ENCODE measurements at regions not wholly inside any gene's neighbourhood (a gene's known extent, or its start where the extent isn't known, plus 50 kb on each side); places are given as distances from the start of the nearest gene placed in this dataset.

DNA sequence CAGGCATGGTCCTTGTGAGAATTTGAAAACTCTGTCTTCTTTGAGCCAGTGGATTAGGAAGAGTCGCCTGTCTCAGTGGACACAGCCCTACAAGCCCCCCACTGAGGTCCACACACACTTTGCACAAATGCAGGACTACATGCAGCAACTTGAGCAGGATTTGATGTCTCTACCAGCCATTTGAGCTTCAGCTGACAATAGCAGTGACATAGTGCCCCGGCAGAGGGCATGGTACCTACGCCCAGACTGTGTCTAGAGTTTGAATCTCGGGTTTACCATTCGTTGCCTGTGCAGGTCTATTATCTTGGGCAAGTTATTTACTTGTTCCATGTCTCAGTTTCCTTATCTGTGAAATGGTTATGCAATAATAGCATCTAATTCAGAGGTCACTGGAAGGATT, 580.1 kb downstream of the TFAP2B start:
- Mint-ChIP-seq H3K27ac (no peak overlapping the region), H3K27me3 (no peaks in the 10 kb centered on the region), H3K9me3 (peaks cover 0 to 12% (median under 1%) of the 10 kb centered on the region in 11 donors), H3K36me3 (no peaks in the 10 kb centered on the region), H3K4me1 (no peaks in the 10 kb centered on the region), H3K4me3 (no peak overlapping the region)
- H3K36me3 ChIP-seq (ENCODE audit: control insufficient read depth in 2 of 3, insufficient read depth in 3 of 3, low read length in 3 of 3), result no peaks in the 10 kb centered on the region
- no peaks in the 10 kb centered on the region for H3K4me1 ChIP-seq (ENCODE audit: control insufficient read depth in 2 of 2, insufficient read depth in 2 of 2, low read length in 2 of 2)
- CTCF ChIA-PET, result no interaction called here
- no peak for ATAC-seq
- no peak overlapping the region for H3K4me3 ChIP-seq (ENCODE audit: low read length)
- DNase-seq, result no peak
- H3K27ac ChIP-seq (ENCODE audit: low read depth, low read length), result no peak overlapping the region
- intact Hi-C loops (cut with micrococcal nuclease), result no loop called here
- POLR2A ChIA-PET, result no interaction called here
- no peaks in the 10 kb centered on the region for H3K9me3 ChIP-seq (ENCODE audit: control insufficient read depth in 2 of 3, low read length in 3 of 3)
- H3K27me3 ChIP-seq (ENCODE audit: control insufficient read depth in 2 of 2, insufficient read depth in 2 of 2, low read length in 2 of 2), result no peaks in the 10 kb centered on the region

DNA sequence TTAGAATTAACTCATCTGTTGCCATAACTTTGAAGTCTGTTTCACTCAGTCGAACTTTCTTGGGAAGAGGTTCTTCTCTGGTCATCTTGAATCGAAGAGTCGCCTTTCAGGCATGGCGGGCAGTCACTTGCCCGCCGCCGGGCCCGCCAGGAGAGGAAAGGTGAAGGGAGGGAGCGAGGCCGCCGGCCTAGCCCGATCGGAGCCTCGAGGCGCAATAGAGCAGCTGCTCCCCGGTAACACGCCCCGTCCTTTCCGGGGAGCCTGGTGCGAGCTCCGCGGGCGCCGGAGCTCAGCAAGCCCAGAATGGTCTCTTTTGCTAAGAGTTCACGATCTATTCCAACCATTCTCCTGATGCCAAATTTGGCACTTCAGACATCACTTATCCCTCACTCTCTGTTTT, 591.8 kb downstream of the TFAP2B start:
- H3K36me3 Mint-ChIP-seq, result no peaks in the 10 kb centered on the region
- Histone ChIP-seq H3K4me1 (ENCODE audit: control insufficient read depth in 2 of 2, insufficient read depth in 2 of 2, low read length in 2 of 2) (no peaks in the 10 kb centered on the region), H3K9me3 (ENCODE audit: control insufficient read depth in 2 of 3, low read length in 3 of 3) (no peaks in the 10 kb centered on the region), H3K36me3 (ENCODE audit: control insufficient read depth in 2 of 3, insufficient read depth in 3 of 3, low read length in 3 of 3) (no peaks in the 10 kb centered on the region), H3K27ac (ENCODE audit: low read depth, low read length) (no peak overlapping the region), H3K4me3 (ENCODE audit: low read length) (no peak overlapping the region), H3K27me3 (ENCODE audit: control insufficient read depth in 2 of 2, insufficient read depth in 2 of 2, low read length in 2 of 2) (no peaks in the 10 kb centered on the region)
- intact Hi-C loops (cut with micrococcal nuclease), result no loop called here
- H3K27ac Mint-ChIP-seq, result no peak overlapping the region
- no peak overlapping the region for H3K4me3 Mint-ChIP-seq
- no peak for ATAC-seq
- ChIA-PET POLR2A (no interaction called here), CTCF (no interaction called here)
- H3K27me3 Mint-ChIP-seq, result no peaks in the 10 kb centered on the region
- H3K9me3 Mint-ChIP-seq, result peaks cover 4 to 15% (median 8%) of the 10 kb centered on the region in 11 donors
- DNase-seq, result peak in 1 of 9 donors; percentile 3
- H3K4me1 Mint-ChIP-seq, result no peaks in the 10 kb centered on the region

DNA sequence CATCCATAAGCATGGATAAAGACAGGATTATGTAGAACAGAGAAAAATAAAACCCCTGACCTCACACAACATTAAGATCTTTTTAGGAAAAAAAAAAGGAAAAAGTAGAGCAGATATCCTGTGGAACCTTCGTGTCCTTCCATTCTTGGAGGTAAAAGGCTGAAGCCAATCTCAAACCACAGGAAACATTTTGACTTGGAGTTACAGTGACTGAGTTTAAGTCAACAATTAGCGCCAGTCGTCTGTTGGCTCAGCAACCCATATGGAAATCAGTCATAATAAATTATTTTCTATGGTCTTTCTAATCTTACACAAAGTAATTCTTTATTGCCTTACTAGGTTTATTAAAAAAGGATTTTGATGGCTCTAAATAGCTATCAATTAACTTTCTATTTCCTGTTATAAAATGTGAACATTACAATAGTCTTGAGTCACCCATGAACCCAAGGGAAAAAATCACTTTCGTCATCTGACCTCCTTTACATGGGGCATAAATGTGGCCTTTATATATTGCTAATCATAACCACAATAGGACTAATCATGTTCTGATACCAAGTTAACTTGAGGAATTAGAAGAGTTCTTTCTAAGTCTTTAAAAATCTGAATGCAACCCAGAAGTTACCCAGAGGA, 592.9 kb downstream of the TFAP2B start:
- ChIA-PET CTCF (no interaction called here), POLR2A (no interaction called here)
- no peak overlapping the region for H3K27ac Mint-ChIP-seq
- no peaks in the 10 kb centered on the region for H3K27me3 ChIP-seq (ENCODE audit: control insufficient read depth in 2 of 2, insufficient read depth in 2 of 2, low read length in 2 of 2)
- no peak overlapping the region for H3K27ac ChIP-seq (ENCODE audit: low read depth, low read length)
- no peak overlapping the region for H3K4me3 Mint-ChIP-seq
- no peaks in the 10 kb centered on the region for H3K36me3 ChIP-seq (ENCODE audit: control insufficient read depth in 2 of 3, insufficient read depth in 3 of 3, low read length in 3 of 3)
- DNase-seq, result no peak
- H3K27me3 Mint-ChIP-seq, result no peaks in the 10 kb centered on the region
- intact Hi-C loops (cut with micrococcal nuclease), result no loop called here
- no peaks in the 10 kb centered on the region for H3K36me3 Mint-ChIP-seq
- H3K9me3 Mint-ChIP-seq, result peaks cover 3 to 13% (median 6%) of the 10 kb centered on the region in 11 donors
- no peaks in the 10 kb centered on the region for H3K9me3 ChIP-seq (ENCODE audit: control insufficient read depth in 2 of 3, low read length in 3 of 3)
- no peaks in the 10 kb centered on the region for H3K4me1 Mint-ChIP-seq
- no peak overlapping the region for H3K4me3 ChIP-seq (ENCODE audit: low read length)
- no peaks in the 10 kb centered on the region for H3K4me1 ChIP-seq (ENCODE audit: control insufficient read depth in 2 of 2, insufficient read depth in 2 of 2, low read length in 2 of 2)
- no peak for ATAC-seq

DNA sequence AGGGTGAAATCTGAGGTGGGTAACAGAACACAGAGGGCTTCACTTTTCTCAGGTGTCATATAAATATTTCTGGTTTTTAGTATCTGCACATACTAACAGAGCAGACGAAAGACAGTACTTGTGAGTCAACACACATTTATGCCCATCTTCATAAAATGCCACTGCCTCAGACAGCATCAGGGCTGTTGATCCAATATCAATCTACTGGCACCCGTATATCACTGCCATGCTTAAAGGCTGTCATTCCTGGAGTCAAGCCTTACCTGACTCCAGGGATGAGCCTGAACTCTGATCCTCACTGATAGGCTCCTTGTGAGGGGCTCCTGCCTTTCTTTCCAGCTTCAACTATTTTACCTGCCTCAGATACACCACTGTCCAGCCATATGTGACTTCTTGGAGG, 595.7 kb downstream of the TFAP2B start:
- DNase-seq, result no peak
- Mint-ChIP-seq H3K4me3 (no peak overlapping the region), H3K27me3 (no peaks in the 10 kb centered on the region), H3K9me3 (peaks cover 2 to 14% (median 6%) of the 10 kb centered on the region in 11 donors), H3K27ac (no peak overlapping the region), H3K36me3 (no peaks in the 10 kb centered on the region), H3K4me1 (no peaks in the 10 kb centered on the region)
- intact Hi-C loops (cut with micrococcal nuclease), result no loop called here
- Histone ChIP-seq H3K27me3 (ENCODE audit: control insufficient read depth in 2 of 2, insufficient read depth in 2 of 2, low read length in 2 of 2) (no peaks in the 10 kb centered on the region), H3K9me3 (ENCODE audit: control insufficient read depth in 2 of 3, low read length in 3 of 3) (no peaks in the 10 kb centered on the region), H3K27ac (ENCODE audit: low read depth, low read length) (no peak overlapping the region), H3K4me3 (ENCODE audit: low read length) (no peak overlapping the region), H3K36me3 (ENCODE audit: control insufficient read depth in 2 of 3, insufficient read depth in 3 of 3, low read length in 3 of 3) (no peaks in the 10 kb centered on the region), H3K4me1 (ENCODE audit: control insufficient read depth in 2 of 2, insufficient read depth in 2 of 2, low read length in 2 of 2) (no peaks in the 10 kb centered on the region)
- POLR2A ChIA-PET, result no interaction called here
- no peak for ATAC-seq
- CTCF ChIA-PET, result no interaction called here

DNA sequence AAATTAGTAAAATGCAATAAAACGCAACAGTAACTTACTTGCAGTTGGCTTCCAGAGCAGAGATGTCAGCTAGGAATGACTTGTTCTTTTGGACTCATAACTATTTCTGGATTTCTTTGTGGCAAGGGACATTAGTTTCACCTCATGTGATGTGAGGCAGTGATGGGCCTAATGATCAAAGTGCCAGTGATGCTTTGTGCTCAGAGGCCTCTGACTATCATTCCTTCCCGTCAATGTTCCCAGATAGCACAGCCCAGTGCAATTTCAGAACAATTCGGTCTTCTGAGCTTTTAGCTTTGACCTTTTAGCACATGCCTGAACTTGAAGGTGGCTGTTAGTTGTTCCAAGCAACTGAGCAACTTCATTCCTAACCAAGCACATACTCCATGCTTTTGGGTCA, 596.8 kb downstream of the TFAP2B start:
- no peak for ATAC-seq
- POLR2A ChIA-PET, result no interaction called here
- H3K36me3 ChIP-seq (ENCODE audit: control insufficient read depth in 2 of 3, insufficient read depth in 3 of 3, low read length in 3 of 3), result no peaks in the 10 kb centered on the region
- intact Hi-C loops (cut with micrococcal nuclease), result no loop called here
- Mint-ChIP-seq H3K4me1 (no peaks in the 10 kb centered on the region), H3K9me3 (peaks cover 0 to 16% (median 6%) of the 10 kb centered on the region in 11 donors), H3K27ac (no peak overlapping the region), H3K36me3 (no peaks in the 10 kb centered on the region), H3K27me3 (no peaks in the 10 kb centered on the region), H3K4me3 (no peak overlapping the region)
- no peaks in the 10 kb centered on the region for H3K4me1 ChIP-seq (ENCODE audit: control insufficient read depth in 2 of 2, insufficient read depth in 2 of 2, low read length in 2 of 2)
- no peak overlapping the region for H3K27ac ChIP-seq (ENCODE audit: low read depth, low read length)
- H3K9me3 ChIP-seq (ENCODE audit: control insufficient read depth in 2 of 3, low read length in 3 of 3), result no peaks in the 10 kb centered on the region
- CTCF ChIA-PET, result no interaction called here
- H3K27me3 ChIP-seq (ENCODE audit: control insufficient read depth in 2 of 2, insufficient read depth in 2 of 2, low read length in 2 of 2), result no peaks in the 10 kb centered on the region
- no peak overlapping the region for H3K4me3 ChIP-seq (ENCODE audit: low read length)
- DNase-seq, result no peak

DNA sequence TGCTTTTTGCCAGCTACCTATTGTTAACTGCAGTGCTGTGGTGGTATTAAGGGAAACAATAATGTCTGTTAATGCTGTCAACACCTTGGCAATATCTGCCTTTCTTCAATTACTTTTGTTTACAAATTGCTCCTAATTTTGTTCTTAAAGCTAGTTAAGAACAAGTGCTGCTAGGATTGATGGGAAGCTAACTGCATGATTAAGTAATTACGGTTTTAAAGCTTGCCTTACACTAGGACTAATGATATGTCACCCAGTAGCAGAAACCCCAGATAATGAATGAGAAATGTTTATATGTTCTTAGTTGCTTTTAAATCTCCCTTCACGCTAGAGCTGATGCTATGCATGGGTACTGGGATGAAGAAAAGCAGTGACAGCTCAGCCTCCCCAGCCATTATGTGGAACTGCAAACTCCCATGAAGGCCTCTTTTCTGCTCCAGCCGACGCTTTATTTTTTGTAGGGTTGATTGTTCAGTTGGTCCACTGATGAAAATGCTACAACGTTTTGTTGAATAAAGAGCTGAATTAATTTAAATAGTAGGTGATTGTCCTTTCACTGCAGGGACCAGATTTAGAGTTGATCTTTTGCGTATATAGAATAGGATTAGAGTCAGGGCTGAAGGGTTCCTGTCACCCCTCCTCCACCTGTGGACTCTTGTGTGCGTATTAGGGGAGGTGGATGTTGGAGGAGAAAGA, 610.5 kb downstream of the TFAP2B start:
- H3K27me3 Mint-ChIP-seq, result no peaks in the 10 kb centered on the region
- Histone ChIP-seq H3K9me3 (ENCODE audit: control insufficient read depth in 2 of 3, low read length in 3 of 3) (no peaks in the 10 kb centered on the region), H3K4me1 (ENCODE audit: control insufficient read depth in 2 of 2, insufficient read depth in 2 of 2, low read length in 2 of 2) (no peaks in the 10 kb centered on the region), H3K4me3 (ENCODE audit: low read length) (no peak overlapping the region), H3K36me3 (ENCODE audit: control insufficient read depth in 2 of 3, insufficient read depth in 3 of 3, low read length in 3 of 3) (no peaks in the 10 kb centered on the region), H3K27ac (ENCODE audit: low read depth, low read length) (no peak overlapping the region), H3K27me3 (ENCODE audit: control insufficient read depth in 2 of 2, insufficient read depth in 2 of 2, low read length in 2 of 2) (no peaks in the 10 kb centered on the region)
- DNase-seq (no peak), ATAC-seq (no peak)
- no peaks in the 10 kb centered on the region for H3K36me3 Mint-ChIP-seq
- H3K9me3 Mint-ChIP-seq, result peaks cover 0 to 8% (median 3%) of the 10 kb centered on the region in 11 donors
- H3K4me1 Mint-ChIP-seq, result no peaks in the 10 kb centered on the region
- intact Hi-C loops (cut with micrococcal nuclease), result no loop called here
- CTCF ChIA-PET, result no interaction called here
- no peak overlapping the region for H3K27ac Mint-ChIP-seq
- POLR2A ChIA-PET, result no interaction called here
- no peak overlapping the region for H3K4me3 Mint-ChIP-seq

DNA sequence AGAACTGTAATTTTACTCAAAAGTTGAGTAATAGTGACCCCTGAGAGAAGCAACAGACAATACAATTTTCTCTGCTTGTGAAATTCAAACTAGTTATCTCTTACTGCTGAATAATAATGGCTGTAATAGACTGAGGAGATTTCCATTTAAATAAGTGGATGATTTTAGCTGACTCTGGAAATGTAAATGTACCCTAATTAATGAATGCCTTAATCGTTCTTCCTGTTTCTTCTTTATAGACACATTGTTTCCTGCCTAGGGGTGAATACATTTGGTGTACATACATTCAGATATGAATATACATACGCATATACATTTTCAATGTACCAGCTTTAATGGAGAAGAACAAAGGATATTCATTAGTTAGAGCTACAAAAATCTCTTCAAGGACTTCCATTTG, 611.9 kb downstream of the TFAP2B start:
- no peak overlapping the region for H3K27ac Mint-ChIP-seq
- no peak overlapping the region for H3K4me3 Mint-ChIP-seq
- Histone ChIP-seq H3K4me1 (ENCODE audit: control insufficient read depth in 2 of 2, insufficient read depth in 2 of 2, low read length in 2 of 2) (no peaks in the 10 kb centered on the region), H3K27ac (ENCODE audit: low read depth, low read length) (no peak overlapping the region), H3K36me3 (ENCODE audit: control insufficient read depth in 2 of 3, insufficient read depth in 3 of 3, low read length in 3 of 3) (no peaks in the 10 kb centered on the region), H3K9me3 (ENCODE audit: control insufficient read depth in 2 of 3, low read length in 3 of 3) (no peaks in the 10 kb centered on the region), H3K4me3 (ENCODE audit: low read length) (no peak overlapping the region), H3K27me3 (ENCODE audit: control insufficient read depth in 2 of 2, insufficient read depth in 2 of 2, low read length in 2 of 2) (no peaks in the 10 kb centered on the region)
- H3K9me3 Mint-ChIP-seq, result peaks cover 0 to 7% (median 3%) of the 10 kb centered on the region in 11 donors
- intact Hi-C loops (cut with micrococcal nuclease), result no loop called here
- POLR2A ChIA-PET, result no interaction called here
- H3K36me3 Mint-ChIP-seq, result no peaks in the 10 kb centered on the region
- ATAC-seq, result no peak
- no peaks in the 10 kb centered on the region for H3K4me1 Mint-ChIP-seq
- CTCF ChIA-PET, result no interaction called here
- no peaks in the 10 kb centered on the region for H3K27me3 Mint-ChIP-seq
- DNase-seq, result no peak

All from naive thymus-derived CD4-positive, alpha-beta T cell (primary cell).